Neural cell (in vitro differentiated cells): ENCODE measurements at regions not wholly inside any gene's neighbourhood (a gene's known extent, or its start where the extent isn't known, plus 50 kb on each side); places are given as distances from the start of the nearest gene placed in this dataset.

Experiments used
- EP300 ChIP-seq: fragments of 450-650 bp; conservative IDR thresholded peaks from 2 replicates; pipeline ENCODE4 v1.6.1; 2014; ENCODE audit warnings: antibody characterized with exemption, mild to moderate bottlenecking, moderate library complexity; ENCODE audit not compliant: poor library complexity, severe bottlenecking
- EZH2 ChIP-seq: fragments of 200-600, 300-800 bp; shearing (Covaris generic), sonication (generic); IDR thresholded peaks from 2 replicates; pipeline ENCODE4 v1.6.1; 2014; ENCODE audit warnings: antibody characterized with exemption, low read length, borderline replicate concordance, mild to moderate bottlenecking; ENCODE audit not compliant: insufficient read depth, poor library complexity, severe bottlenecking
- MXI1 ChIP-seq: fragments of 450-650 bp; conservative IDR thresholded peaks from 2 replicates; pipeline ENCODE4 v1.6.1; 2014; ENCODE audit warnings: antibody characterized with exemption, mild to moderate bottlenecking; ENCODE audit not compliant: poor library complexity, severe bottlenecking
- POLR2AphosphoS5 ChIP-seq: IDR thresholded peaks from 2 replicates; pipeline ENCODE4 v1.6.1; 2012
- RAD21 ChIP-seq: fragments of 450-650 bp; conservative IDR thresholded peaks from 2 replicates; pipeline ENCODE4 v1.6.1; 2014; ENCODE audit warnings: antibody characterized with exemption, mild to moderate bottlenecking, moderate library complexity
- SMC3 ChIP-seq: fragments of 450-650 bp; conservative IDR thresholded peaks from 2 replicates; pipeline ENCODE4 v1.6.1; 2014; ENCODE audit warnings: antibody characterized with exemption, mild to moderate bottlenecking, moderate library complexity; ENCODE audit not compliant: poor library complexity
- TAF1 ChIP-seq: IDR thresholded peaks from 2 replicates; pipeline ENCODE4 v1.6.1; 2012; ENCODE audit warnings: low read depth
- TF ChIP-seq, protein P1 (sequence below): fragments of 450-650 bp; IDR thresholded peaks from 2 replicates; pipeline ENCODE4 v1.5.1; 2014; ENCODE audit warnings: antibody characterized with exemption, mild to moderate bottlenecking, moderate library complexity; ENCODE audit not compliant: poor library complexity, severe bottlenecking
- TF ChIP-seq, protein P2 (sequence below): IDR thresholded peaks from 2 replicates; pipeline ENCODE4 v1.6.1; 2012; ENCODE audit warnings: borderline replicate concordance

DNA sequence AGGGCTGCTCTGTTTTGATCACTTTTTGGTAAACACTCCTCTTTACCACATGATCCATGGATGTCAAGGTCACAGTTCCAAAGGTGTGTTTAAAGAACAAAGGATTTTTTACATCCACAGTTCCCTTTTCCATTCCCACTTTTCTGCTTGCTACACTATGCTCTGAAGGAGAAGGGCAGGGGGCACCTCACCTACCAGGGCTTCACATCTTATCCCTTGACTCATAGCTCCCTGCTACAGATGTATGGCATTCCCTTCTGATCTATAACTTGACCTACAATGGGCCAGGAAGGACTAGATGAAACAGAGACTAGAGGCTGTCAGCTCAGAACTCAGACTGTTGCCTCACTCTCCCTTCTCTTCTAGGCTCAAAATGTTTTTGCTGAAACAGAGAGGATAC, 233.1 kb upstream of the RPS6KA3 start:
- TF ChIP-seq EP300, result no peak
- no peak for TF ChIP-seq SMC3
- TF ChIP-seq, protein P1, sequence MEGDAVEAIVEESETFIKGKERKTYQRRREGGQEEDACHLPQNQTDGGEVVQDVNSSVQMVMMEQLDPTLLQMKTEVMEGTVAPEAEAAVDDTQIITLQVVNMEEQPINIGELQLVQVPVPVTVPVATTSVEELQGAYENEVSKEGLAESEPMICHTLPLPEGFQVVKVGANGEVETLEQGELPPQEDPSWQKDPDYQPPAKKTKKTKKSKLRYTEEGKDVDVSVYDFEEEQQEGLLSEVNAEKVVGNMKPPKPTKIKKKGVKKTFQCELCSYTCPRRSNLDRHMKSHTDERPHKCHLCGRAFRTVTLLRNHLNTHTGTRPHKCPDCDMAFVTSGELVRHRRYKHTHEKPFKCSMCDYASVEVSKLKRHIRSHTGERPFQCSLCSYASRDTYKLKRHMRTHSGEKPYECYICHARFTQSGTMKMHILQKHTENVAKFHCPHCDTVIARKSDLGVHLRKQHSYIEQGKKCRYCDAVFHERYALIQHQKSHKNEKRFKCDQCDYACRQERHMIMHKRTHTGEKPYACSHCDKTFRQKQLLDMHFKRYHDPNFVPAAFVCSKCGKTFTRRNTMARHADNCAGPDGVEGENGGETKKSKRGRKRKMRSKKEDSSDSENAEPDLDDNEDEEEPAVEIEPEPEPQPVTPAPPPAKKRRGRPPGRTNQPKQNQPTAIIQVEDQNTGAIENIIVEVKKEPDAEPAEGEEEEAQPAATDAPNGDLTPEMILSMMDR, result no peak
- no peak for TF ChIP-seq POLR2AphosphoS5
- no peak for TF ChIP-seq TAF1
- TF ChIP-seq MXI1, result no peak
- TF ChIP-seq EZH2, result no peak
- TF ChIP-seq, protein P2, sequence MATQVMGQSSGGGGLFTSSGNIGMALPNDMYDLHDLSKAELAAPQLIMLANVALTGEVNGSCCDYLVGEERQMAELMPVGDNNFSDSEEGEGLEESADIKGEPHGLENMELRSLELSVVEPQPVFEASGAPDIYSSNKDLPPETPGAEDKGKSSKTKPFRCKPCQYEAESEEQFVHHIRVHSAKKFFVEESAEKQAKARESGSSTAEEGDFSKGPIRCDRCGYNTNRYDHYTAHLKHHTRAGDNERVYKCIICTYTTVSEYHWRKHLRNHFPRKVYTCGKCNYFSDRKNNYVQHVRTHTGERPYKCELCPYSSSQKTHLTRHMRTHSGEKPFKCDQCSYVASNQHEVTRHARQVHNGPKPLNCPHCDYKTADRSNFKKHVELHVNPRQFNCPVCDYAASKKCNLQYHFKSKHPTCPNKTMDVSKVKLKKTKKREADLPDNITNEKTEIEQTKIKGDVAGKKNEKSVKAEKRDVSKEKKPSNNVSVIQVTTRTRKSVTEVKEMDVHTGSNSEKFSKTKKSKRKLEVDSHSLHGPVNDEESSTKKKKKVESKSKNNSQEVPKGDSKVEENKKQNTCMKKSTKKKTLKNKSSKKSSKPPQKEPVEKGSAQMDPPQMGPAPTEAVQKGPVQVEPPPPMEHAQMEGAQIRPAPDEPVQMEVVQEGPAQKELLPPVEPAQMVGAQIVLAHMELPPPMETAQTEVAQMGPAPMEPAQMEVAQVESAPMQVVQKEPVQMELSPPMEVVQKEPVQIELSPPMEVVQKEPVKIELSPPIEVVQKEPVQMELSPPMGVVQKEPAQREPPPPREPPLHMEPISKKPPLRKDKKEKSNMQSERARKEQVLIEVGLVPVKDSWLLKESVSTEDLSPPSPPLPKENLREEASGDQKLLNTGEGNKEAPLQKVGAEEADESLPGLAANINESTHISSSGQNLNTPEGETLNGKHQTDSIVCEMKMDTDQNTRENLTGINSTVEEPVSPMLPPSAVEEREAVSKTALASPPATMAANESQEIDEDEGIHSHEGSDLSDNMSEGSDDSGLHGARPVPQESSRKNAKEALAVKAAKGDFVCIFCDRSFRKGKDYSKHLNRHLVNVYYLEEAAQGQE, result no peak
- TF ChIP-seq RAD21, result no peak
